SK-N-SH (cell line): ENCODE measurements at regions not wholly inside any gene's neighbourhood (a gene's known extent, or its start where the extent isn't known, plus 50 kb on each side); places are given as distances from the start of the nearest gene placed in this dataset.

Source experiments
- CTCF ChIA-PET: fragments of 300-600, 350-600 bp; formaldehyde crosslinking; extraction: SDS; loops from one replicate; lab custom pipeline; 2021; lab: Yijun Ruan, JAX
- POLR2A ChIA-PET: fragments of 350-600 bp; sonication (Branson Sonifier 250); formaldehyde crosslinking; extraction: SDS; loops from one replicate; lab custom pipeline; 2020; ENCODE audit warnings: antibody characterized with exemption, inconsistent platforms; lab: Yijun Ruan, JAX
- DNase-seq: peaks from one replicate; pipeline ENCODE4 v3.0.0; 2012
- H2AFZ ChIP-seq: fragments of 200-600 bp; sonication (generic); 2 replicates; pipeline ENCODE4 v1.8.1; 2016; ENCODE audit warnings: antibody characterized with exemption, mild to moderate bottlenecking, low read depth
- H3F3A ChIP-seq: fragments of 200-600 bp; sonication (generic); replicated peaks from 2 replicates; pipeline ENCODE3; 2016; ENCODE audit warnings: antibody characterized with exemption, mild to moderate bottlenecking; ENCODE audit not compliant: insufficient read depth
- H3K27ac ChIP-seq, 2 experiments: fragments of 200-500 bp in 1 of 2; fragments of 200-600 bp in 1 of 2; sonication (Bioruptor generic) in 1 of 2; sonication (generic), shearing (Covaris generic) in 1 of 2; 2 replicates each; pipeline versions ENCODE4 v1.5.1 to v1.6.1; 2014 to 2016; ENCODE audit warnings: low read depth in 2 of 2, inconsistent platforms in 1 of 2, low read length in 1 of 2, mild to moderate bottlenecking in 1 of 2, mixed read lengths in 1 of 2
- H3K27me3 ChIP-seq: fragments of 200-600 bp; sonication (generic), shearing (Covaris generic); 2 replicates; pipeline ENCODE4 v1.6.1; 2016; ENCODE audit warnings: mixed run types; ENCODE audit not compliant: insufficient read depth
- H3K36me3 ChIP-seq, 2 experiments: fragments of 200-500 bp in 1 of 2; fragments of 200-600 bp in 1 of 2; sonication (Bioruptor generic) in 1 of 2; sonication (generic) in 1 of 2; replicated peaks in 1 of 2; 2 replicates each; pipeline versions ENCODE3 to v1.5.1; 2014 to 2016; ENCODE audit warnings: low read length in 1 of 2, mild to moderate bottlenecking in 1 of 2; ENCODE audit not compliant: insufficient read depth in 2 of 2, control insufficient read depth in 1 of 2
- H3K4me1 ChIP-seq, 2 experiments: fragments of 200-500 bp in 1 of 2; fragments of 200-600 bp in 1 of 2; sonication (Bioruptor generic) in 1 of 2; sonication (generic), shearing (Covaris generic) in 1 of 2; 2 replicates each; pipeline versions ENCODE4 v1.5.1 to v1.6.1; 2014 to 2016; ENCODE audit warnings: low read depth in 1 of 2, low read length in 1 of 2, mixed run types in 1 of 2; ENCODE audit not compliant: insufficient read depth in 2 of 2, control insufficient read depth in 1 of 2
- H3K4me2 ChIP-seq: fragments of 200-600 bp; sonication (generic), shearing (Covaris generic); 2 replicates; pipeline ENCODE4 v1.6.1; 2017; ENCODE audit warnings: mixed run types
- H3K4me3 ChIP-seq, 2 experiments: fragments of 200-500 bp in 1 of 2; fragments of 200-600 bp in 1 of 2; sonication (Bioruptor generic) in 1 of 2; sonication (generic), shearing (Covaris generic) in 1 of 2; 2 replicates each; pipeline versions ENCODE4 v1.5.1 to v1.8.1; 2014 to 2016; ENCODE audit warnings: low read depth in 2 of 2, inconsistent platforms in 1 of 2, low read length in 1 of 2, mild to moderate bottlenecking in 1 of 2, mixed read lengths in 1 of 2, moderate library complexity in 1 of 2
- H3K79me2 ChIP-seq: fragments of 200-600 bp; sonication (generic); 2 replicates; pipeline ENCODE4 v1.8.1; 2017; ENCODE audit warnings: mild to moderate bottlenecking; ENCODE audit not compliant: insufficient read depth
- H3K9ac ChIP-seq: fragments of 200-600 bp; sonication (generic); 2 replicates; pipeline ENCODE4 v1.6.1; 2017; ENCODE audit warnings: mixed run types
- H3K9me2 ChIP-seq: fragments of 200-600 bp; sonication (generic); 2 replicates; pipeline ENCODE4 v1.6.1; 2017; ENCODE audit warnings: mixed run types
- H3K9me3 ChIP-seq: fragments of 200-600 bp; sonication (generic); 2 replicates; pipeline ENCODE4 v1.6.1; 2017; ENCODE audit warnings: mixed run types, mild to moderate bottlenecking, moderate library complexity
- H4K20me1 ChIP-seq: fragments of 200-600 bp; sonication (generic); 2 replicates; pipeline ENCODE4 v1.6.1; 2017; ENCODE audit warnings: mild to moderate bottlenecking, mixed run types; ENCODE audit not compliant: insufficient read depth
- CHD2 ChIP-seq: fragments of 150-350 bp; IDR thresholded peaks from 2 replicates; pipeline ENCODE4 v1.6.1; 2018; ENCODE audit warnings: low read length; ENCODE audit not compliant: partially characterized antibody
- EP300 ChIP-seq, 2 experiments: IDR thresholded peaks; 2 replicates each; pipeline versions ENCODE4 v1.4.0 to v1.6.1; 2012; ENCODE audit warnings: borderline replicate concordance in 1 of 2, low read depth in 1 of 2, low read length in 1 of 2
- EZH2phosphoT487 ChIP-seq: fragments of 200-600 bp; sonication (generic); IDR thresholded peaks from 2 replicates; pipeline ENCODE4 v1.6.1; 2017; ENCODE audit warnings: low read depth, mixed run types, mild to moderate bottlenecking, antibody characterized with exemption, moderate library complexity, borderline replicate concordance
- GATA2 ChIP-seq: sonication (generic); formaldehyde crosslinking; IDR thresholded peaks from 2 replicates; pipeline ENCODE4 v1.5.0; 2020; ENCODE audit warnings: mild to moderate bottlenecking, missing genetic modification reagents
- IRF3 ChIP-seq: fragments of 150-350 bp; IDR thresholded peaks from 2 replicates; pipeline ENCODE4 v1.6.1; 2016; ENCODE audit warnings: mild to moderate bottlenecking, low read depth, low read length
- JUND ChIP-seq: IDR thresholded peaks from 2 replicates; pipeline ENCODE4 v1.4.0; 2012
- NFIC ChIP-seq: IDR thresholded peaks from 2 replicates; pipeline ENCODE4 v1.4.0; 2012; ENCODE audit warnings: borderline replicate concordance
- NRF1 ChIP-seq: IDR thresholded peaks from 2 replicates; pipeline ENCODE4 v1.6.1; 2012; ENCODE audit warnings: low read depth, mild to moderate bottlenecking, low read length
- RAD21 ChIP-seq: IDR thresholded peaks from 2 replicates; pipeline ENCODE4 v1.6.1; 2012; ENCODE audit warnings: mild to moderate bottlenecking, low read length
- RXRA ChIP-seq: IDR thresholded peaks from 2 replicates; pipeline ENCODE4 v1.4.0; 2012; ENCODE audit warnings: low read depth, mild to moderate bottlenecking, borderline replicate concordance
- SIN3A ChIP-seq: IDR thresholded peaks from 2 replicates; pipeline ENCODE4 v1.6.1; 2012; ENCODE audit warnings: low read depth, mild to moderate bottlenecking, low read length, moderate library complexity, borderline replicate concordance
- SMC3 ChIP-seq: IDR thresholded peaks from 2 replicates; pipeline ENCODE4 v1.6.1; 2012; ENCODE audit warnings: low read depth, low read length, improper control_type of control experiment
- TAF1 ChIP-seq: IDR thresholded peaks from 2 replicates; pipeline ENCODE4 v1.6.1; 2012; ENCODE audit warnings: low read depth, mild to moderate bottlenecking, low read length, moderate library complexity, borderline replicate concordance
- USF1 ChIP-seq: IDR thresholded peaks from 2 replicates; pipeline ENCODE4 v1.4.0; 2012; ENCODE audit warnings: low read depth, borderline replicate concordance
- YY1 ChIP-seq: IDR thresholded peaks from 2 replicates; pipeline ENCODE4 v1.4.0; 2012; ENCODE audit warnings: low read depth, mild to moderate bottlenecking
- WGBS: methylation state at CpG from one replicate; pipeline ENCODE4 v1.1.6; 2017; ENCODE audit warnings: low lambda C conversion rate; 5-methylcytosine and 5-hydroxymethylcytosine counted together
- TF ChIP-seq, protein P1 (sequence below): IDR thresholded peaks from 2 replicates; pipeline ENCODE4 v1.6.1; 2012; ENCODE audit warnings: mild to moderate bottlenecking, low read depth, low read length, moderate library complexity
- TF ChIP-seq, protein P2 (sequence below): fragments of 150-350 bp; IDR thresholded peaks from 2 replicates; pipeline ENCODE4 v1.6.1; 2017; ENCODE audit warnings: antibody characterized with exemption, low read length, low read depth, borderline replicate concordance

DNA sequence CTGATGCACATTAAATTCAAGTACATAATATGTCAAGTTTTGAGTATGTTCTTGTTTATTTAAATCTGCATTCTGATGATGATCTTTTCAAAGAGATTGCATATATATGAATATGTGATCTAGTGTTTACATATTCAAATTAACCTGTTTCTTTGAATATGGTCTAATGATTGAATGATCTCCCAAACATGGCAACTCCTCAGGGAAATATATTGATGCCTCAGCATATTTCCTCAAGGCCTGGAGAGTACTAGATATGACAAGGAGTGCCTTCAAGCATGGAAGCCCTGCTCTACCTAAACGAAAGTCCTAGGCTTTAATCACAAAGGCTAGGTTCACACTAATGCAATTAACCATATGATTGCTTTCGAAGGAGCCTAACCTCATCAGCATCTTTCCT is 532.8 kb downstream of the ZIC1 start:
- POLR2A ChIA-PET = no interaction called here
- peak overlapping the region in 1 of 2 experiments; percentile 99; a peak in 2 of 4 replicates for H3K27ac ChIP-seq
- TF ChIP-seq GATA2 (CRISPR knock-in tag) = no peak
- TF ChIP-seq JUND = no peak
- no peak for TF ChIP-seq RXRA
- TF ChIP-seq RAD21 = no peak
- no peak for TF ChIP-seq IRF3
- TF ChIP-seq EP300 (IDR thresholded peaks at IDR 0.05; ENCODE audit: borderline replicate concordance in 1 of 2, low read depth in 1 of 2, low read length in 1 of 2) = no peak
- TF ChIP-seq, protein P1, sequence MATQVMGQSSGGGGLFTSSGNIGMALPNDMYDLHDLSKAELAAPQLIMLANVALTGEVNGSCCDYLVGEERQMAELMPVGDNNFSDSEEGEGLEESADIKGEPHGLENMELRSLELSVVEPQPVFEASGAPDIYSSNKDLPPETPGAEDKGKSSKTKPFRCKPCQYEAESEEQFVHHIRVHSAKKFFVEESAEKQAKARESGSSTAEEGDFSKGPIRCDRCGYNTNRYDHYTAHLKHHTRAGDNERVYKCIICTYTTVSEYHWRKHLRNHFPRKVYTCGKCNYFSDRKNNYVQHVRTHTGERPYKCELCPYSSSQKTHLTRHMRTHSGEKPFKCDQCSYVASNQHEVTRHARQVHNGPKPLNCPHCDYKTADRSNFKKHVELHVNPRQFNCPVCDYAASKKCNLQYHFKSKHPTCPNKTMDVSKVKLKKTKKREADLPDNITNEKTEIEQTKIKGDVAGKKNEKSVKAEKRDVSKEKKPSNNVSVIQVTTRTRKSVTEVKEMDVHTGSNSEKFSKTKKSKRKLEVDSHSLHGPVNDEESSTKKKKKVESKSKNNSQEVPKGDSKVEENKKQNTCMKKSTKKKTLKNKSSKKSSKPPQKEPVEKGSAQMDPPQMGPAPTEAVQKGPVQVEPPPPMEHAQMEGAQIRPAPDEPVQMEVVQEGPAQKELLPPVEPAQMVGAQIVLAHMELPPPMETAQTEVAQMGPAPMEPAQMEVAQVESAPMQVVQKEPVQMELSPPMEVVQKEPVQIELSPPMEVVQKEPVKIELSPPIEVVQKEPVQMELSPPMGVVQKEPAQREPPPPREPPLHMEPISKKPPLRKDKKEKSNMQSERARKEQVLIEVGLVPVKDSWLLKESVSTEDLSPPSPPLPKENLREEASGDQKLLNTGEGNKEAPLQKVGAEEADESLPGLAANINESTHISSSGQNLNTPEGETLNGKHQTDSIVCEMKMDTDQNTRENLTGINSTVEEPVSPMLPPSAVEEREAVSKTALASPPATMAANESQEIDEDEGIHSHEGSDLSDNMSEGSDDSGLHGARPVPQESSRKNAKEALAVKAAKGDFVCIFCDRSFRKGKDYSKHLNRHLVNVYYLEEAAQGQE = no peak
- TF ChIP-seq TAF1 = no peak
- H3F3A ChIP-seq = peaks cover 24% of the 10 kb centered on the region
- H3K4me2 ChIP-seq = no peak overlapping the region
- no peak overlapping the region for H2AFZ ChIP-seq
- H3K4me3 ChIP-seq = no peak overlapping the region
- H3K27me3 ChIP-seq = no peaks in the 10 kb centered on the region
- no peak overlapping the region for H3K9ac ChIP-seq
- CTCF ChIA-PET = no interaction called here
- no peaks in the 10 kb centered on the region for H4K20me1 ChIP-seq
- 95% methylated on average over 2 of the region's 2 CpGs for WGBS
- H3K9me3 ChIP-seq = no peaks in the 10 kb centered on the region
- DNase-seq = no peak
- H3K9me2 ChIP-seq = no peaks in the 10 kb centered on the region
- no peaks in the 10 kb centered on the region for H3K36me3 ChIP-seq
- H3K4me1 ChIP-seq = peaks cover 0 to 37% of the 10 kb centered on the region in 2 experiments; a peak in 3 of 4 replicates
- no peaks in the 10 kb centered on the region for H3K79me2 ChIP-seq

DNA sequence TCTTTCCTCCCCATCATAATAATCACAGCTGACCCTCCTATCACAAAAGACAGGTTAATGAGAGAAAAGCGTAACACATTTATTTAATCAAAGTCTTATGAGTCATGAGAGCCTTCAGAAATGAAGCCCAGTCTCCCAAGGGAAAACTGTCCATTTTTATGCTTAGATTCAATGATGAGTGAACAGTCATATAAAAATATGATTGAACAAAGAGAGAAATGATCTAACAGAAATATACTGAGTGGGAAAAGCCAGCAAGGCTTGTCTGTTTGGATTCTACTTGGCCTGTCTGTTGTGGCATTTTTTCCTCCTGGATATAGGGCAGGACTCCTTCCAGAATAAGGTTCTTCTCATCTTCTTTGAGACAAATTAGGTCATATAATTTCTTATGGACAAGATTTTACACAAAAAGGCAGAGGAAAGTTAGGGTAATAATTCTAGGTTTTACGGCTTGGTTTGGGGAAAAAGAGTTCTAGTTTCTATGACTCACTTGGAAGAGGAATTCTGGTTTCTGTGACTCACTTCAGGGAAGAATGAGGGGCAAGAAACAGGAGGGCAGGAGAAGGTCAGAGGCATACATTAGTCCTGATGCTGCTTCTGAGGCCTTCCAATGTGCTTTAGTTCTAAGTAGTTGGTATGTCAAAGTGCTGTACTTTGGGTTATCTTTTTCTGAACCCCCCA is 534.2 kb downstream of the ZIC1 start:
- peak overlapping the region; percentile 40 for H3K4me2 ChIP-seq
- DNase-seq = no peak
- 0 out of 4 replicates have a peak overlapping the region, but pooled peaks of 1 of the 2 experiments have one; percentile 7 for H3K4me3 ChIP-seq
- H3K27me3 ChIP-seq = no peaks in the 10 kb centered on the region
- peaks cover 24% of the 10 kb centered on the region for H3F3A ChIP-seq
- WGBS = 16% methylated on average over 2 of the region's 2 CpGs
- no peaks in the 10 kb centered on the region for H3K79me2 ChIP-seq
- H3K4me1 ChIP-seq = peaks cover 0 to 38% of the 10 kb centered on the region in 2 experiments; a peak in 3 of 4 replicates
- POLR2A ChIA-PET = no interaction called here
- no peaks in the 10 kb centered on the region for H3K36me3 ChIP-seq
- CTCF ChIA-PET = no interaction called here
- H3K27ac ChIP-seq = peak overlapping the region; percentile 64 to 99; a peak in 3 of 4 replicates
- no peaks in the 10 kb centered on the region for H3K9me3 ChIP-seq
- H3K9ac ChIP-seq = peak overlapping the region; percentile 64; the same call in 1 of the 2 replicates
- H3K9me2 ChIP-seq = no peaks in the 10 kb centered on the region
- no peaks in the 10 kb centered on the region for H4K20me1 ChIP-seq
- H2AFZ ChIP-seq = peak overlapping the region; percentile 48; the same call in 1 of the 2 replicates
- TF ChIP-seq NFIC (peak; percentile 46), NRF1 (no peak), SIN3A (no peak), YY1 (no peak), IRF3 (no peak), SMC3 (no peak), USF1 (no peak), EZH2phosphoT487 (no peak), CHD2 (no peak)
- TF ChIP-seq, protein P2, sequence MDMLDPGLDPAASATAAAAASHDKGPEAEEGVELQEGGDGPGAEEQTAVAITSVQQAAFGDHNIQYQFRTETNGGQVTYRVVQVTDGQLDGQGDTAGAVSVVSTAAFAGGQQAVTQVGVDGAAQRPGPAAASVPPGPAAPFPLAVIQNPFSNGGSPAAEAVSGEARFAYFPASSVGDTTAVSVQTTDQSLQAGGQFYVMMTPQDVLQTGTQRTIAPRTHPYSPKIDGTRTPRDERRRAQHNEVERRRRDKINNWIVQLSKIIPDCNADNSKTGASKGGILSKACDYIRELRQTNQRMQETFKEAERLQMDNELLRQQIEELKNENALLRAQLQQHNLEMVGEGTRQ = no peak
